ENCODE measurements at regions not wholly inside any gene's neighbourhood (a gene's known extent, or its start where the extent isn't known, plus 50 kb on each side); places are given as distances from the start of the nearest gene placed in this dataset.

DNA sequence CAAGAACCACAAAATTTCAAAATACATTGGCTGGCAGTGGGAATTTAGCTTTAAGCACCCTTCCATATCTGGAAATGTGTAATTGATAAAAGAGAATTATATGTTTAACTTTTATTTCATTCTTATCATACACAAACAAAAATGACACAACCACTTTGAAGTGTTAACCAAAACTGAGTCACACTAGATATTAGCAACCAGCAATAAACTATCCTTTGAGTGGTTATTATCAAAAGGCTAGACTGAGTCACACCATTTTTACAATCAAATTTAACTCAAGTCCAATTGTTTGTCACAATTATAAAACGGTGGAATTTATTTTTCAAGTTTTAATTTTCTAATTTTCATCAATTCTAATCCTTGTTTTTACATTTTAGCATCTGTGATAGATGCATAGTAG lies 121.7 kb downstream of the LIG4 start:
- H3K79me2 ChIP-seq (ENCODE audit: insufficient read depth), result no peaks in the 10 kb centered on the region
- no peaks in the 10 kb centered on the region for H3F3A ChIP-seq (replicated peaks; ENCODE audit: insufficient read depth)
- no peak overlapping the region for H3K4me2 ChIP-seq
- H3K27ac ChIP-seq (ENCODE audit: low read depth in 2 of 2, low read length in 1 of 2), result no peak overlapping the region
- CTCF ChIA-PET, result interaction anchor here (0.9 kb wide), 2 partner anchors 11 to 62 kb away, joined by 3 read pairs; no protein-coding TSS in a partner anchor
- POLR2A ChIA-PET, result no interaction called here
- H4K20me1 ChIP-seq (ENCODE audit: insufficient read depth), result no peaks in the 10 kb centered on the region
- no peaks in the 10 kb centered on the region for H3K9me2 ChIP-seq
- H2AFZ ChIP-seq (ENCODE audit: low read depth), result no peak overlapping the region
- TF ChIP-seq, protein P1, sequence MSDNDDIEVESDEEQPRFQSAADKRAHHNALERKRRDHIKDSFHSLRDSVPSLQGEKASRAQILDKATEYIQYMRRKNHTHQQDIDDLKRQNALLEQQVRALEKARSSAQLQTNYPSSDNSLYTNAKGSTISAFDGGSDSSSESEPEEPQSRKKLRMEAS (IDR thresholded peaks at IDR 0.05; ENCODE audit: low read depth), result no peak
- no peak for TF ChIP-seq YY1 (IDR thresholded peaks at IDR 0.05; ENCODE audit: low read depth)
- TF ChIP-seq, protein P2, sequence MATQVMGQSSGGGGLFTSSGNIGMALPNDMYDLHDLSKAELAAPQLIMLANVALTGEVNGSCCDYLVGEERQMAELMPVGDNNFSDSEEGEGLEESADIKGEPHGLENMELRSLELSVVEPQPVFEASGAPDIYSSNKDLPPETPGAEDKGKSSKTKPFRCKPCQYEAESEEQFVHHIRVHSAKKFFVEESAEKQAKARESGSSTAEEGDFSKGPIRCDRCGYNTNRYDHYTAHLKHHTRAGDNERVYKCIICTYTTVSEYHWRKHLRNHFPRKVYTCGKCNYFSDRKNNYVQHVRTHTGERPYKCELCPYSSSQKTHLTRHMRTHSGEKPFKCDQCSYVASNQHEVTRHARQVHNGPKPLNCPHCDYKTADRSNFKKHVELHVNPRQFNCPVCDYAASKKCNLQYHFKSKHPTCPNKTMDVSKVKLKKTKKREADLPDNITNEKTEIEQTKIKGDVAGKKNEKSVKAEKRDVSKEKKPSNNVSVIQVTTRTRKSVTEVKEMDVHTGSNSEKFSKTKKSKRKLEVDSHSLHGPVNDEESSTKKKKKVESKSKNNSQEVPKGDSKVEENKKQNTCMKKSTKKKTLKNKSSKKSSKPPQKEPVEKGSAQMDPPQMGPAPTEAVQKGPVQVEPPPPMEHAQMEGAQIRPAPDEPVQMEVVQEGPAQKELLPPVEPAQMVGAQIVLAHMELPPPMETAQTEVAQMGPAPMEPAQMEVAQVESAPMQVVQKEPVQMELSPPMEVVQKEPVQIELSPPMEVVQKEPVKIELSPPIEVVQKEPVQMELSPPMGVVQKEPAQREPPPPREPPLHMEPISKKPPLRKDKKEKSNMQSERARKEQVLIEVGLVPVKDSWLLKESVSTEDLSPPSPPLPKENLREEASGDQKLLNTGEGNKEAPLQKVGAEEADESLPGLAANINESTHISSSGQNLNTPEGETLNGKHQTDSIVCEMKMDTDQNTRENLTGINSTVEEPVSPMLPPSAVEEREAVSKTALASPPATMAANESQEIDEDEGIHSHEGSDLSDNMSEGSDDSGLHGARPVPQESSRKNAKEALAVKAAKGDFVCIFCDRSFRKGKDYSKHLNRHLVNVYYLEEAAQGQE (IDR thresholded peaks at IDR 0.05; ENCODE audit: low read depth, low read length), result no peak
- H3K4me1 ChIP-seq (ENCODE audit: control insufficient read depth in 1 of 2, insufficient read depth in 2 of 2, low read depth in 1 of 2, low read length in 1 of 2), result no peaks in the 10 kb centered on the region
- no peak for DNase-seq
- no peaks in the 10 kb centered on the region for H3K36me3 ChIP-seq (replicated peaks in 1 of 2; ENCODE audit: control insufficient read depth in 1 of 2, insufficient read depth in 2 of 2, low read length in 1 of 2)
- no peaks in the 10 kb centered on the region for H3K9me3 ChIP-seq
- no peak overlapping the region for H3K4me3 ChIP-seq (ENCODE audit: low read depth in 2 of 2, low read length in 1 of 2)
- WGBS (ENCODE audit: low lambda C conversion rate), result 8% methylated on average over 1 of the region's 1 CpG
- H3K27me3 ChIP-seq (ENCODE audit: insufficient read depth), result no peaks in the 10 kb centered on the region
- H3K9ac ChIP-seq, result no peak overlapping the region

DNA sequence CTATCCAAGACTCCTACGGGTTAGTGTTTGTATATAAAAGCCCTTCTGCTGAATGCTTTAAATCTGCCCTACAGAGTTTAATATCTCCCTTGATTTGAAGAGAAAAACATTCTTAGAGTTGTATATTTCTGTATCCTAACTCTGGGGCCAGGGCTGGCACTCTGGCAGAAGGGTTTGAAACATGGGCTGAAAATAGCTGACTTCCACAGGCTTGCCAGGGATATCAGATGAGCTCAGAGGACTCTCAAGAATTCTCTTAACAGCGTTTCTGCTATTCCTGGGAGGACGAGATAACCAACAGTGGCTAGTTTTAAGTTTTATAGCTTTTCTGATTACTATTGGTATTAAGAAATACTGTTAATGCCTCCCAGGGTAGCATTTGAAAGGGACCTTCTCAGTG lies 127.5 kb downstream of the LIG4 start:
- Histone ChIP-seq H3K9me3 (no peaks in the 10 kb centered on the region), H3K9ac (no peak overlapping the region), H3F3A (replicated peaks; ENCODE audit: insufficient read depth) (no peaks in the 10 kb centered on the region), H3K9me2 (no peaks in the 10 kb centered on the region), H3K27ac (ENCODE audit: low read depth in 2 of 2, low read length in 1 of 2) (no peak overlapping the region), H4K20me1 (ENCODE audit: insufficient read depth) (no peaks in the 10 kb centered on the region), H3K4me1 (ENCODE audit: control insufficient read depth in 1 of 2, insufficient read depth in 2 of 2, low read depth in 1 of 2, low read length in 1 of 2) (no peaks in the 10 kb centered on the region), H2AFZ (ENCODE audit: low read depth) (no peak overlapping the region), H3K36me3 (replicated peaks in 1 of 2; ENCODE audit: control insufficient read depth in 1 of 2, insufficient read depth in 2 of 2, low read length in 1 of 2) (no peaks in the 10 kb centered on the region), H3K27me3 (ENCODE audit: insufficient read depth) (no peaks in the 10 kb centered on the region), H3K4me2 (no peak overlapping the region), H3K4me3 (ENCODE audit: low read depth in 2 of 2, low read length in 1 of 2) (no peak overlapping the region), H3K79me2 (ENCODE audit: insufficient read depth) (no peaks in the 10 kb centered on the region)
- no peak for DNase-seq
- TF ChIP-seq, protein P3, sequence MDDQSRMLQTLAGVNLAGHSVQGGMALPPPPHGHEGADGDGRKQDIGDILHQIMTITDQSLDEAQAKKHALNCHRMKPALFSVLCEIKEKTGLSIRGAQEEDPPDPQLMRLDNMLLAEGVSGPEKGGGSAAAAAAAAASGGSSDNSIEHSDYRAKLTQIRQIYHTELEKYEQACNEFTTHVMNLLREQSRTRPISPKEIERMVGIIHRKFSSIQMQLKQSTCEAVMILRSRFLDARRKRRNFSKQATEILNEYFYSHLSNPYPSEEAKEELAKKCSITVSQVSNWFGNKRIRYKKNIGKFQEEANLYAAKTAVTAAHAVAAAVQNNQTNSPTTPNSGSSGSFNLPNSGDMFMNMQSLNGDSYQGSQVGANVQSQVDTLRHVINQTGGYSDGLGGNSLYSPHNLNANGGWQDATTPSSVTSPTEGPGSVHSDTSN (IDR thresholded peaks at IDR 0.05), result no peak
- TF ChIP-seq FOXM1 (IDR thresholded peaks at IDR 0.05; ENCODE audit: low read depth), result no peak
- no peak for TF ChIP-seq NFIC (IDR thresholded peaks at IDR 0.05; ENCODE audit: borderline replicate concordance)
- no peak for TF ChIP-seq CHD2 (IDR thresholded peaks at IDR 0.05; ENCODE audit: low read length, partially characterized antibody)
- no peak for TF ChIP-seq EZH2phosphoT487 (IDR thresholded peaks at IDR 0.05; ENCODE audit: borderline replicate concordance, low read depth)
- TF ChIP-seq RFX5 (IDR thresholded peaks at IDR 0.05; ENCODE audit: low read length), result no peak
- TF ChIP-seq, protein P1 (IDR thresholded peaks at IDR 0.05; ENCODE audit: low read depth), result no peak
- TF ChIP-seq, protein P4, sequence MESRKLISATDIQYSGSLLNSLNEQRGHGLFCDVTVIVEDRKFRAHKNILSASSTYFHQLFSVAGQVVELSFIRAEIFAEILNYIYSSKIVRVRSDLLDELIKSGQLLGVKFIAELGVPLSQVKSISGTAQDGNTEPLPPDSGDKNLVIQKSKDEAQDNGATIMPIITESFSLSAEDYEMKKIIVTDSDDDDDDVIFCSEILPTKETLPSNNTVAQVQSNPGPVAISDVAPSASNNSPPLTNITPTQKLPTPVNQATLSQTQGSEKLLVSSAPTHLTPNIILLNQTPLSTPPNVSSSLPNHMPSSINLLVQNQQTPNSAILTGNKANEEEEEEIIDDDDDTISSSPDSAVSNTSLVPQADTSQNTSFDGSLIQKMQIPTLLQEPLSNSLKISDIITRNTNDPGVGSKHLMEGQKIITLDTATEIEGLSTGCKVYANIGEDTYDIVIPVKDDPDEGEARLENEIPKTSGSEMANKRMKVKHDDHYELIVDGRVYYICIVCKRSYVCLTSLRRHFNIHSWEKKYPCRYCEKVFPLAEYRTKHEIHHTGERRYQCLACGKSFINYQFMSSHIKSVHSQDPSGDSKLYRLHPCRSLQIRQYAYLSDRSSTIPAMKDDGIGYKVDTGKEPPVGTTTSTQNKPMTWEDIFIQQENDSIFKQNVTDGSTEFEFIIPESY (IDR thresholded peaks at IDR 0.05; ENCODE audit: borderline replicate concordance, low read depth), result no peak
- TF ChIP-seq, protein P5, sequence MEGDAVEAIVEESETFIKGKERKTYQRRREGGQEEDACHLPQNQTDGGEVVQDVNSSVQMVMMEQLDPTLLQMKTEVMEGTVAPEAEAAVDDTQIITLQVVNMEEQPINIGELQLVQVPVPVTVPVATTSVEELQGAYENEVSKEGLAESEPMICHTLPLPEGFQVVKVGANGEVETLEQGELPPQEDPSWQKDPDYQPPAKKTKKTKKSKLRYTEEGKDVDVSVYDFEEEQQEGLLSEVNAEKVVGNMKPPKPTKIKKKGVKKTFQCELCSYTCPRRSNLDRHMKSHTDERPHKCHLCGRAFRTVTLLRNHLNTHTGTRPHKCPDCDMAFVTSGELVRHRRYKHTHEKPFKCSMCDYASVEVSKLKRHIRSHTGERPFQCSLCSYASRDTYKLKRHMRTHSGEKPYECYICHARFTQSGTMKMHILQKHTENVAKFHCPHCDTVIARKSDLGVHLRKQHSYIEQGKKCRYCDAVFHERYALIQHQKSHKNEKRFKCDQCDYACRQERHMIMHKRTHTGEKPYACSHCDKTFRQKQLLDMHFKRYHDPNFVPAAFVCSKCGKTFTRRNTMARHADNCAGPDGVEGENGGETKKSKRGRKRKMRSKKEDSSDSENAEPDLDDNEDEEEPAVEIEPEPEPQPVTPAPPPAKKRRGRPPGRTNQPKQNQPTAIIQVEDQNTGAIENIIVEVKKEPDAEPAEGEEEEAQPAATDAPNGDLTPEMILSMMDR (IDR thresholded peaks at IDR 0.05), result no peak
- TF ChIP-seq TEAD4 (IDR thresholded peaks at IDR 0.05; ENCODE audit: borderline replicate concordance, insufficient read depth), result no peak
- no peak for TF ChIP-seq GABPA (IDR thresholded peaks at IDR 0.05; ENCODE audit: low read depth)
- no peak for TF ChIP-seq ELF1 (IDR thresholded peaks at IDR 0.05)
- TF ChIP-seq RCOR1 (IDR thresholded peaks at IDR 0.05; ENCODE audit: low read length), result no peak
- TF ChIP-seq, protein P6, sequence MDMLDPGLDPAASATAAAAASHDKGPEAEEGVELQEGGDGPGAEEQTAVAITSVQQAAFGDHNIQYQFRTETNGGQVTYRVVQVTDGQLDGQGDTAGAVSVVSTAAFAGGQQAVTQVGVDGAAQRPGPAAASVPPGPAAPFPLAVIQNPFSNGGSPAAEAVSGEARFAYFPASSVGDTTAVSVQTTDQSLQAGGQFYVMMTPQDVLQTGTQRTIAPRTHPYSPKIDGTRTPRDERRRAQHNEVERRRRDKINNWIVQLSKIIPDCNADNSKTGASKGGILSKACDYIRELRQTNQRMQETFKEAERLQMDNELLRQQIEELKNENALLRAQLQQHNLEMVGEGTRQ (IDR thresholded peaks at IDR 0.05; ENCODE audit: borderline replicate concordance, low read depth, low read length), result no peak
- TF ChIP-seq FOXJ3 (CRISPR knock-in tag; IDR thresholded peaks at IDR 0.05), result no peak
- TF ChIP-seq EP300 (IDR thresholded peaks at IDR 0.05; ENCODE audit: borderline replicate concordance in 1 of 2, low read depth in 1 of 2, low read length in 1 of 2), result no peak
- POLR2A ChIA-PET, result no interaction called here
- CTCF ChIA-PET, result interaction anchor here (0.9 kb wide), 1 partner anchor 41 kb away, joined by 4 read pairs; no protein-coding TSS in a partner anchor
- 19% methylated on average over 3 of the region's 3 CpGs for WGBS (ENCODE audit: low lambda C conversion rate)
